IMR-90 (cell line): ENCODE measurements at regions not wholly inside any gene's neighbourhood (a gene's known extent, or its start where the extent isn't known, plus 50 kb on each side); places are given as distances from the start of the nearest gene placed in this dataset.

Source experiments
- BHLHE40 ChIP-seq: fragments of 150-350 bp; IDR thresholded peaks from 2 replicates; pipeline ENCODE4 v1.6.1; 2016; ENCODE audit warnings: mild to moderate bottlenecking, low read depth, low read length
- CEBPB ChIP-seq: IDR thresholded peaks from 2 replicates; pipeline ENCODE4 v1.6.1; 2012; ENCODE audit warnings: low read depth, low read length, improper control_type of control experiment
- CHD1 ChIP-seq: IDR thresholded peaks from 2 replicates; pipeline ENCODE4 v1.6.1; 2012; ENCODE audit warnings: low read depth, low read length, improper control_type of control experiment
- CTCF ChIP-seq: conservative IDR thresholded peaks from 2 replicates; pipeline ENCODE4 v1.5.1; 2012; ENCODE audit warnings: mild to moderate bottlenecking, low read depth, low read length, improper control_type of control experiment
- ELK1 ChIP-seq: fragments of 150-350 bp; IDR thresholded peaks from 2 replicates; pipeline ENCODE4 v1.6.1; 2016; ENCODE audit warnings: low read depth, mild to moderate bottlenecking, low read length, moderate library complexity, borderline replicate concordance
- FOS ChIP-seq: fragments of 150-350 bp; IDR thresholded peaks from 2 replicates; pipeline ENCODE4 v1.6.1; 2016; ENCODE audit warnings: low read depth, low read length
- MAFK ChIP-seq: IDR thresholded peaks from 2 replicates; pipeline ENCODE4 v1.6.1; 2012; ENCODE audit warnings: low read depth, low read length, improper control_type of control experiment
- MAZ ChIP-seq: IDR thresholded peaks from 2 replicates; pipeline ENCODE4 v1.6.1; 2012; ENCODE audit warnings: low read depth, mild to moderate bottlenecking, low read length, improper control_type of control experiment, moderate library complexity, borderline replicate concordance
- POLR2A ChIP-seq: IDR thresholded peaks from 2 replicates; pipeline ENCODE4 v1.6.1; 2012; ENCODE audit warnings: mild to moderate bottlenecking, low read depth, low read length
- RAD21 ChIP-seq: IDR thresholded peaks from 2 replicates; pipeline ENCODE4 v1.6.1; 2012; ENCODE audit warnings: low read length, improper control_type of control experiment
- RCOR1 ChIP-seq: IDR thresholded peaks from 2 replicates; pipeline ENCODE4 v1.6.1; 2012; ENCODE audit warnings: mild to moderate bottlenecking, low read length, improper control_type of control experiment; ENCODE audit not compliant: insufficient replicate concordance
- RFX5 ChIP-seq: IDR thresholded peaks from 2 replicates; pipeline ENCODE4 v1.8.0; 2012; ENCODE audit warnings: low read depth, mild to moderate bottlenecking, low read length, moderate library complexity
- SMC3 ChIP-seq: fragments of 150-350 bp; IDR thresholded peaks from 2 replicates; pipeline ENCODE4 v1.6.1; 2016; ENCODE audit warnings: low read depth, mild to moderate bottlenecking, antibody characterized with exemption, low read length, moderate library complexity

GRCh38 chr2:129906861-129907235, 72.6 kb upstream of the RAB6C start:
- no peak for TF ChIP-seq BHLHE40
- no peak for TF ChIP-seq RFX5
- TF ChIP-seq CTCF = no peak
- no peak for TF ChIP-seq ELK1
- no peak for TF ChIP-seq CHD1
- no peak for TF ChIP-seq FOS
- no peak for TF ChIP-seq POLR2A
- TF ChIP-seq MAZ = no peak
- TF ChIP-seq RCOR1 = no peak
- no peak for TF ChIP-seq CEBPB
- no peak for TF ChIP-seq MAFK
- no peak for TF ChIP-seq SMC3
- TF ChIP-seq RAD21 = no peak
